Astrocyte of the cerebellum (primary cell): ENCODE measurements at regions not wholly inside any gene's neighbourhood (a gene's known extent, or its start where the extent isn't known, plus 50 kb on each side); places are given as distances from the start of the nearest gene placed in this dataset.

Experiments
- DNase-seq: peaks from one replicate; pipeline ENCODE4 v3.0.0-alpha.2; 2011; ENCODE audit warnings: low read depth
- H3K4me3 ChIP-seq: 2 replicates; pipeline ENCODE4 v1.5.1; 2011; ENCODE audit warnings: mild to moderate bottlenecking, low read depth, low read length, moderate library complexity
- CTCF ChIP-seq: IDR thresholded peaks from 2 replicates; pipeline ENCODE4 v1.5.1; 2012; ENCODE audit warnings: low read length, low read depth, moderate library complexity, mild to moderate bottlenecking; ENCODE audit errors: missing control alignments
- in situ Hi-C: cut with HindIII; loops from 2 replicates; pipeline ENCODE4 v1.10.0; 2017; ENCODE audit warnings: low sequenced_read_pairs

GRCh38 chr7:119935418-119936025 is 337.5 kb upstream of the KCND2 start:
- DNase-seq: peak; percentile 31
- in situ Hi-C loops: no loop called here
- TF ChIP-seq CTCF: no peak
- H3K4me3 ChIP-seq: no peak overlapping the region

- TF ChIP-seq CTCF: no peak
- in situ Hi-C loops: no loop called here
- DNase-seq: no peak
- no peak overlapping the region for H3K4me3 ChIP-seq
These were observed 336.1 kb upstream of the KCND2 start for GRCh38 chr7:119936836-119937235.

GRCh38 chr7:119937745-119938144 is 335.2 kb upstream of the KCND2 start:
- DNase-seq: no peak
- in situ Hi-C loops: no loop called here
- H3K4me3 ChIP-seq: no peak overlapping the region
- no peak for TF ChIP-seq CTCF

- in situ Hi-C loops: no loop called here
- no peak for TF ChIP-seq CTCF
- no peak overlapping the region for H3K4me3 ChIP-seq
- no peak for DNase-seq
These were observed 328.9 kb upstream of the KCND2 start for GRCh38 chr7:119943942-119944600.

GRCh38 chr7:119944601-119944972 is 328.4 kb upstream of the KCND2 start:
- in situ Hi-C loops: no loop called here
- no peak overlapping the region for H3K4me3 ChIP-seq
- DNase-seq: no peak
- TF ChIP-seq CTCF: no peak

- TF ChIP-seq CTCF: no peak
- no peak for DNase-seq
- H3K4me3 ChIP-seq: no peak overlapping the region
- in situ Hi-C loops: no loop called here
These were observed 327.2 kb upstream of the KCND2 start for GRCh38 chr7:119945822-119946221.
